Peyer's patch (tissue), 4 donors: ENCODE measurements at regions not wholly inside any gene's neighbourhood (a gene's known extent, or its start where the extent isn't known, plus 50 kb on each side); places are given as distances from the start of the nearest gene placed in this dataset.

ENCODE experiments used
- CTCF ChIP-seq, 6 experiments: fragments of 450-650 bp in 4 of 6; fragments of 200-600 bp in 2 of 6; sonication (generic) in 1 of 6; IDR thresholded peaks; one replicate each; pipeline ENCODE4 v1.5.1; 2017 to 2019; ENCODE audit warnings: antibody characterized with exemption in 6 of 6, mild to moderate bottlenecking in 3 of 6, moderate library complexity in 1 of 6
- POLR2A ChIP-seq, 2 donors: fragments of 450-650 bp; IDR thresholded peaks; one replicate each; pipeline ENCODE4 v1.5.1; 2017; ENCODE audit warnings: antibody characterized with exemption in 2 of 2, mild to moderate bottlenecking in 2 of 2, moderate library complexity in 2 of 2

GRCh38 chr13:105785436-105785835 lies 750.0 kb downstream of the EFNB2 start:
- TF ChIP-seq CTCF (IDR thresholded peaks at IDR 0.05) (no peak), POLR2A (IDR thresholded peaks at IDR 0.05) (no peak)
